GM23338 (cell line): ENCODE measurements at regions not wholly inside any gene's neighbourhood (a gene's known extent, or its start where the extent isn't known, plus 50 kb on each side); places are given as distances from the start of the nearest gene placed in this dataset.

ENCODE experiments used
- ATAC-seq: fragments of 200-7000 bp; cut with Tn5 transposase; 3 replicates; pipeline ENCODE4 v1.9.1; 2020
- DNase-seq: peaks from one replicate; pipeline ENCODE4 v3.0.0-alpha.2; 2015; ENCODE audit warnings: low spot score
- H2AFZ ChIP-seq: fragments of 200-600 bp; sonication (generic); 2 replicates; pipeline ENCODE4 v1.8.0; 2016; ENCODE audit warnings: antibody characterized with exemption, mild to moderate bottlenecking, moderate library complexity
- H3F3A ChIP-seq: fragments of 200-600 bp; sonication (generic); replicated peaks from 2 replicates; pipeline ENCODE4 v1.8.0; 2017; ENCODE audit warnings: antibody characterized with exemption, mixed run types, low read depth
- H3K27ac ChIP-seq: fragments of 200-600 bp; sonication (generic); 2 replicates; pipeline ENCODE4 v1.6.1; 2016; ENCODE audit warnings: low read depth
- H3K27me3 ChIP-seq: fragments of 200-600 bp; sonication (generic); 2 replicates; pipeline ENCODE4 v1.8.0; 2016; ENCODE audit warnings: mild to moderate bottlenecking, mixed run types, moderate library complexity; ENCODE audit not compliant: insufficient read depth
- H3K36me3 ChIP-seq: fragments of 200-600 bp; sonication (generic); 2 replicates; pipeline ENCODE4 v1.8.0; 2016; ENCODE audit warnings: mild to moderate bottlenecking; ENCODE audit not compliant: insufficient read depth
- H3K4me1 ChIP-seq: fragments of 200-600 bp; sonication (generic); 2 replicates; pipeline ENCODE4 v1.8.0; 2016; ENCODE audit warnings: mild to moderate bottlenecking, moderate library complexity; ENCODE audit not compliant: insufficient read depth
- H3K4me2 ChIP-seq: fragments of 200-600 bp; sonication (generic); 2 replicates; pipeline ENCODE4 v1.7.1; 2017; ENCODE audit warnings: mixed run types
- H3K4me3 ChIP-seq: fragments of 200-600 bp; sonication (generic); 2 replicates; pipeline ENCODE4 v1.6.1; 2016; ENCODE audit warnings: mixed run types
- H3K79me2 ChIP-seq: fragments of 200-600 bp; sonication (generic); replicated peaks from 2 replicates; pipeline ENCODE4 v1.8.0; 2017; ENCODE audit warnings: mild to moderate bottlenecking; ENCODE audit not compliant: insufficient read depth
- H3K9me2 ChIP-seq: fragments of 200-600 bp; sonication (generic); 2 replicates; pipeline ENCODE4 v1.8.0; 2017; ENCODE audit not compliant: insufficient read depth
- H4K20me1 ChIP-seq: fragments of 200-600 bp; sonication (generic); replicated peaks from 2 replicates; pipeline ENCODE4 v1.8.0; 2017; ENCODE audit warnings: mild to moderate bottlenecking; ENCODE audit not compliant: insufficient read depth
- H3K27ac Mint-ChIP-seq: 2 replicates; pipeline ENCODE4 v1.8.0; 2020; ENCODE audit warnings: inconsistent platforms, mild to moderate bottlenecking, moderate library complexity, mixed read lengths
- H3K27me3 Mint-ChIP-seq: 3 replicates; pipeline ENCODE4 v1.8.0; 2022; ENCODE audit warnings: low read depth, mild to moderate bottlenecking, moderate library complexity, mixed read lengths, inconsistent platforms; ENCODE audit not compliant: insufficient read depth, poor library complexity
- H3K36me3 Mint-ChIP-seq: 3 replicates; pipeline ENCODE4 v1.8.0; 2021; ENCODE audit warnings: low read depth, mild to moderate bottlenecking, inconsistent platforms, moderate library complexity, mixed read lengths
- H3K4me1 Mint-ChIP-seq: 3 replicates; pipeline ENCODE4 v1.8.0; 2020; ENCODE audit warnings: mild to moderate bottlenecking, inconsistent platforms, mixed read lengths
- H3K4me3 Mint-ChIP-seq: 3 replicates; pipeline ENCODE4 v1.8.0; 2021; ENCODE audit warnings: moderate library complexity, mild to moderate bottlenecking, inconsistent platforms, mixed read lengths
- H3K9me3 Mint-ChIP-seq: 3 replicates; pipeline ENCODE4 v1.8.0; 2020; ENCODE audit warnings: moderate library complexity, mild to moderate bottlenecking, inconsistent platforms, mixed read lengths
- CREB1 ChIP-seq: fragments of 250-450 bp; sonication (Bioruptor Pico); IDR thresholded peaks from 2 replicates; pipeline ENCODE4 v1.5.0; 2020; ENCODE audit warnings: low read depth, mild to moderate bottlenecking, moderate library complexity
- ETS1 ChIP-seq: IDR thresholded peaks from 2 replicates; pipeline ENCODE4 v1.6.1; 2016; ENCODE audit warnings: antibody characterized with exemption
- EZH2 ChIP-seq: fragments of 200-600 bp; sonication (generic); IDR thresholded peaks from one replicate; pipeline ENCODE4 v1.8.0; 2017; ENCODE audit warnings: antibody characterized with exemption, mild to moderate bottlenecking, low read depth; ENCODE audit not compliant: unreplicated experiment
- EZH2phosphoT487 ChIP-seq: fragments of 200-600 bp; sonication (generic); IDR thresholded peaks from one replicate; pipeline ENCODE4 v1.8.1; 2018; ENCODE audit warnings: antibody characterized with exemption; ENCODE audit not compliant: unreplicated experiment
- JUNB ChIP-seq: IDR thresholded peaks from one replicate; pipeline ENCODE4 v1.6.1; 2016; ENCODE audit warnings: antibody characterized with exemption; ENCODE audit not compliant: unreplicated experiment
- NANOG ChIP-seq: IDR thresholded peaks from 2 replicates; pipeline ENCODE4 v1.6.1; 2016; ENCODE audit warnings: antibody characterized with exemption, borderline replicate concordance
- POLR2AphosphoS5 ChIP-seq: IDR thresholded peaks from 2 replicates; pipeline ENCODE4 v1.6.1; 2016; ENCODE audit warnings: antibody characterized with exemption, low read depth
- REST ChIP-seq: IDR thresholded peaks from one replicate; pipeline ENCODE4 v1.6.1; 2018; ENCODE audit warnings: antibody characterized with exemption; ENCODE audit not compliant: unreplicated experiment
- STAT1 ChIP-seq: IDR thresholded peaks from one replicate; pipeline ENCODE4 v1.6.1; 2016; ENCODE audit warnings: antibody characterized with exemption; ENCODE audit not compliant: unreplicated experiment
- ZNF114 ChIP-seq: fragments of 250-450 bp; sonication (Bioruptor Pico); IDR thresholded peaks from 2 replicates; pipeline ENCODE4 v1.5.0; 2020; ENCODE audit warnings: mild to moderate bottlenecking, moderate library complexity
- ZNF331 ChIP-seq: fragments of 250-450 bp; sonication (Bioruptor Pico); IDR thresholded peaks from 2 replicates; pipeline ENCODE4 v1.5.0; 2020; ENCODE audit warnings: low read depth, mild to moderate bottlenecking, moderate library complexity
- ZNF462 ChIP-seq: fragments of 250-450 bp; sonication (Bioruptor Pico); IDR thresholded peaks from 2 replicates; pipeline ENCODE4 v1.5.0; 2020; ENCODE audit warnings: mild to moderate bottlenecking, moderate library complexity
- TF ChIP-seq, protein P1 (sequence below), 2 experiments: fragments of 200-600 bp in 1 of 2; sonication (generic) in 1 of 2; conservative IDR thresholded peaks; 2 replicates each; pipeline versions ENCODE4 v1.5.1 to v1.6.1; 2016 to 2017; ENCODE audit warnings: antibody characterized with exemption in 2 of 2, low read depth in 2 of 2, mild to moderate bottlenecking in 2 of 2, moderate library complexity in 1 of 2

- no peak for ATAC-seq
- H3K4me2 ChIP-seq = no peak overlapping the region
- no peaks in the 10 kb centered on the region for H3K27me3 ChIP-seq
- Mint-ChIP-seq H3K27me3 (no peaks in the 10 kb centered on the region), H3K36me3 (no peaks in the 10 kb centered on the region), H3K4me3 (no peak overlapping the region), H3K9me3 (no peaks in the 10 kb centered on the region), H3K27ac (no peak overlapping the region), H3K4me1 (peaks cover 30% of the 10 kb centered on the region)
- H3K27ac ChIP-seq = no peak overlapping the region
- no peak overlapping the region for H2AFZ ChIP-seq
- H3K36me3 ChIP-seq = no peaks in the 10 kb centered on the region
- TF ChIP-seq STAT1 (no peak), EZH2 (no peak), ETS1 (no peak), JUNB (no peak), ZNF114 (no peak), NANOG (no peak), POLR2AphosphoS5 (no peak), ZNF462 (CRISPR knock-in tag) (no peak), REST (no peak), ZNF331 (CRISPR knock-in tag) (no peak), EZH2phosphoT487 (no peak), CREB1 (CRISPR knock-in tag) (no peak)
- TF ChIP-seq, protein P1, sequence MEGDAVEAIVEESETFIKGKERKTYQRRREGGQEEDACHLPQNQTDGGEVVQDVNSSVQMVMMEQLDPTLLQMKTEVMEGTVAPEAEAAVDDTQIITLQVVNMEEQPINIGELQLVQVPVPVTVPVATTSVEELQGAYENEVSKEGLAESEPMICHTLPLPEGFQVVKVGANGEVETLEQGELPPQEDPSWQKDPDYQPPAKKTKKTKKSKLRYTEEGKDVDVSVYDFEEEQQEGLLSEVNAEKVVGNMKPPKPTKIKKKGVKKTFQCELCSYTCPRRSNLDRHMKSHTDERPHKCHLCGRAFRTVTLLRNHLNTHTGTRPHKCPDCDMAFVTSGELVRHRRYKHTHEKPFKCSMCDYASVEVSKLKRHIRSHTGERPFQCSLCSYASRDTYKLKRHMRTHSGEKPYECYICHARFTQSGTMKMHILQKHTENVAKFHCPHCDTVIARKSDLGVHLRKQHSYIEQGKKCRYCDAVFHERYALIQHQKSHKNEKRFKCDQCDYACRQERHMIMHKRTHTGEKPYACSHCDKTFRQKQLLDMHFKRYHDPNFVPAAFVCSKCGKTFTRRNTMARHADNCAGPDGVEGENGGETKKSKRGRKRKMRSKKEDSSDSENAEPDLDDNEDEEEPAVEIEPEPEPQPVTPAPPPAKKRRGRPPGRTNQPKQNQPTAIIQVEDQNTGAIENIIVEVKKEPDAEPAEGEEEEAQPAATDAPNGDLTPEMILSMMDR (conservative IDR thresholded peaks at IDR 0.05; ENCODE audit: low read depth in 2 of 2) = no peak
- 0 out of 2 replicates have a peak, but pooled peaks cover 3% of the 10 kb centered on the region for H3K9me2 ChIP-seq
- no peaks in the 10 kb centered on the region for H3F3A ChIP-seq
- no peaks in the 10 kb centered on the region for H3K79me2 ChIP-seq
- no peaks in the 10 kb centered on the region for H4K20me1 ChIP-seq
- peaks cover 11% of the 10 kb centered on the region for H3K4me1 ChIP-seq
- H3K4me3 ChIP-seq = no peak overlapping the region
- DNase-seq = no peak
Observed at GRCh38 chr13:72303941-72304746, 423.3 kb downstream of the MZT1 start.
